OCI-LY1 (cell line): ENCODE measurements at regions not wholly inside any gene's neighbourhood (a gene's known extent, or its start where the extent isn't known, plus 50 kb on each side); places are given as distances from the start of the nearest gene placed in this dataset.

ENCODE experiments used
- H2AFZ ChIP-seq: fragments of 200-600 bp; sonication (generic), shearing (Covaris generic); 2 replicates; pipeline ENCODE4 v1.6.0; 2014; ENCODE audit warnings: antibody characterized with exemption, mild to moderate bottlenecking, low read length
- H3F3A ChIP-seq: fragments of 200-600 bp; sonication (generic), shearing (Covaris generic); 2 replicates; pipeline ENCODE4 v1.6.0; 2014; ENCODE audit warnings: mild to moderate bottlenecking, antibody characterized with exemption, low read length, moderate library complexity; ENCODE audit not compliant: insufficient read depth
- H3K27ac ChIP-seq: fragments of 200-600 bp; sonication (generic); 2 replicates; pipeline ENCODE4 v1.5.1; 2014; ENCODE audit warnings: low read length, mixed run types, mild to moderate bottlenecking, low read depth; ENCODE audit not compliant: poor library complexity, severe bottlenecking
- H3K27me3 ChIP-seq: fragments of 200-600 bp; sonication (generic); 2 replicates; pipeline ENCODE4 v1.6.0; 2014; ENCODE audit warnings: antibody characterized with exemption, mild to moderate bottlenecking, low read length, moderate library complexity; ENCODE audit not compliant: insufficient read depth
- H3K36me3 ChIP-seq: fragments of 200-600 bp; sonication (generic); 2 replicates; pipeline ENCODE4 v1.6.1; 2014; ENCODE audit warnings: mild to moderate bottlenecking, antibody characterized with exemption, low read length, moderate library complexity, mixed read lengths; ENCODE audit not compliant: insufficient read depth
- H3K4me1 ChIP-seq: fragments of 200-600 bp; sonication (generic); 2 replicates; pipeline ENCODE4 v1.5.1; 2014; ENCODE audit warnings: mild to moderate bottlenecking, low read length, moderate library complexity; ENCODE audit not compliant: insufficient read depth, severe bottlenecking
- H3K4me2 ChIP-seq: fragments of 200-600 bp; sonication (generic), shearing (Covaris generic); 2 replicates; pipeline ENCODE4 v1.6.1; 2014; ENCODE audit warnings: low read length
- H3K4me3 ChIP-seq: fragments of 200-600 bp; sonication (generic); 2 replicates; pipeline ENCODE4 v1.5.1; 2014; ENCODE audit warnings: low read length, low read depth, mild to moderate bottlenecking, mixed read lengths; ENCODE audit not compliant: poor library complexity, severe bottlenecking
- H3K79me2 ChIP-seq: fragments of 200-600 bp; shearing (Covaris generic); 2 replicates; pipeline ENCODE4 v1.6.1; 2016; ENCODE audit warnings: mixed run types, low read length, mixed read lengths; ENCODE audit not compliant: insufficient read depth
- H3K9ac ChIP-seq: fragments of 200-600 bp; sonication (generic), shearing (Covaris generic); 2 replicates; pipeline ENCODE4 v1.6.1; 2014; ENCODE audit warnings: mild to moderate bottlenecking, low read length, mixed read lengths
- H3K9me2 ChIP-seq: fragments of 200-600 bp; sonication (generic), shearing (Covaris generic); 2 replicates; pipeline ENCODE4 v1.6.1; 2014; ENCODE audit warnings: low read depth, mild to moderate bottlenecking, low read length, mixed read lengths
- H3K9me3 ChIP-seq: fragments of 200-600 bp; shearing (Covaris generic); 2 replicates; pipeline ENCODE4 v1.6.1; 2014; ENCODE audit warnings: low read length, mixed read lengths
- H4K20me1 ChIP-seq: fragments of 200-600 bp; sonication (generic), shearing (Covaris generic); 2 replicates; pipeline ENCODE4 v1.6.0; 2016; ENCODE audit warnings: mild to moderate bottlenecking, low read length; ENCODE audit not compliant: insufficient read depth
- CTCF ChIP-seq: fragments of 200-600 bp; sonication (generic), shearing (Covaris generic); IDR thresholded peaks from 2 replicates; pipeline ENCODE4 v1.5.1; 2017; ENCODE audit warnings: mild to moderate bottlenecking, antibody characterized with exemption, low read length, moderate library complexity, mixed read lengths
- EZH2 ChIP-seq: fragments of 200-600 bp; sonication (generic), shearing (Covaris generic); IDR thresholded peaks from 2 replicates; pipeline ENCODE4 v1.8.0; 2017; ENCODE audit warnings: borderline replicate concordance, mixed run types, mild to moderate bottlenecking, antibody characterized with exemption, low read length, moderate library complexity, mixed read lengths

DNA sequence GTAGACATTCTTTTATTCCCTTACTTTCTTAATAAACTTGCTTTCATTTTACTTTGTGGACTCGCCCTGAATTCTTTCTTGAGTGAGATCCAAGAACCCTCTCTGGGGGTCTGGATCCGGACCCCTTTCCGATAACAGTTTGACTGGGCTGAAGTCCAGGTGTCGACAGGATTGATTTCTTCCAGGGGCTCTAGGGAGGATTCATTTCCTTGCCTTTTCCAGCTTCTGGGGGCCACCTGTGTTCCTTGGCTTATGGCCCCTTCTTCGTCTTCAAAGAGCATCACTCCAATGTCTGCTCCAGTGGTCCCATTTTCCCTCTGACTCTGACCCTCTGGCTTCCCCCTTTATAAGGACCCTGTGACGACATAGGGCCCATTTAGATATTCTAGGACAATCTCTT lies 67.5 kb downstream of the COPS8 start:
- H3K27ac ChIP-seq: no peak overlapping the region

DNA sequence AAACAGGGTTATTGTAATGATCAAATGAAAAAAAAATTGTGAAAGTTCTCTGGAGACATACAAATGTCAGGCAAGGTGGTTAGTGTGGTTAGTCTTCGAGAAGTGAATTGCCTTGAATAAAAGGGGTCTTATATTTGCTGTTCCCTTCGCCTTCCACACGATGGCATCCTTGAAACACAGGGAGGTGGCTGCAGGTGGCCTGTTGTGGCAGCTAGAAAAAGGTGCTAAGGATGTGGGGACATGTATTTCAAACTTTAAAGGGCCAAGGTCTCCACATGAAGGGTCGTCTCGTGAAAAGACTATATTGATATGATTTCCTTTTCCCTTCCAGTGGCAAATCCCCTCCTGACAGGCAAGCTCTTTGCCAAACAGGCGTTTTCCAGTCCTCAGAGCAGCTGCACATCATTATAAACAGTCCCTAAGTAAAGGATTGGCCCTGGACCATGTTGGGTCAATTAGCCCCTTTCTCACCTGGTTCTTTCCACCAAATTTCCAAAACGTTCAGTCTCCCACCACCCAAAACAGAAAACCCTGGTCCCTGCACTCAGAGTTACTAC lies 68.5 kb downstream of the COPS8 start:
- Histone ChIP-seq H3K79me2 (no peaks in the 10 kb centered on the region), H4K20me1 (no peaks in the 10 kb centered on the region), H3K9me2 (no peaks in the 10 kb centered on the region), H3K9me3 (no peaks in the 10 kb centered on the region), H3K9ac (no peak overlapping the region), H3K4me2 (no peak overlapping the region), H3K4me3 (no peak overlapping the region), H3K4me1 (no peaks in the 10 kb centered on the region), H3K36me3 (no peaks in the 10 kb centered on the region), H3K27ac (no peak overlapping the region), H3F3A (no peaks in the 10 kb centered on the region), H3K27me3 (no peaks in the 10 kb centered on the region), H2AFZ (no peak overlapping the region)
- peak; percentile 87 for TF ChIP-seq CTCF
- TF ChIP-seq EZH2: no peak

More for the DNA sequence above, 67.5 kb downstream of the COPS8 start:
- Histone ChIP-seq H3K9me2 (no peaks in the 10 kb centered on the region), H3K4me1 (no peaks in the 10 kb centered on the region), H3K4me2 (no peak overlapping the region), H3K9ac (no peak overlapping the region), H3K4me3 (no peak overlapping the region), H3F3A (no peaks in the 10 kb centered on the region), H4K20me1 (no peaks in the 10 kb centered on the region), H3K79me2 (no peaks in the 10 kb centered on the region), H3K27me3 (no peaks in the 10 kb centered on the region; the same call in 1 of the 2 replicates), H3K36me3 (no peaks in the 10 kb centered on the region), H3K9me3 (no peaks in the 10 kb centered on the region), H2AFZ (no peak overlapping the region)
- no peak for TF ChIP-seq EZH2

DNA sequence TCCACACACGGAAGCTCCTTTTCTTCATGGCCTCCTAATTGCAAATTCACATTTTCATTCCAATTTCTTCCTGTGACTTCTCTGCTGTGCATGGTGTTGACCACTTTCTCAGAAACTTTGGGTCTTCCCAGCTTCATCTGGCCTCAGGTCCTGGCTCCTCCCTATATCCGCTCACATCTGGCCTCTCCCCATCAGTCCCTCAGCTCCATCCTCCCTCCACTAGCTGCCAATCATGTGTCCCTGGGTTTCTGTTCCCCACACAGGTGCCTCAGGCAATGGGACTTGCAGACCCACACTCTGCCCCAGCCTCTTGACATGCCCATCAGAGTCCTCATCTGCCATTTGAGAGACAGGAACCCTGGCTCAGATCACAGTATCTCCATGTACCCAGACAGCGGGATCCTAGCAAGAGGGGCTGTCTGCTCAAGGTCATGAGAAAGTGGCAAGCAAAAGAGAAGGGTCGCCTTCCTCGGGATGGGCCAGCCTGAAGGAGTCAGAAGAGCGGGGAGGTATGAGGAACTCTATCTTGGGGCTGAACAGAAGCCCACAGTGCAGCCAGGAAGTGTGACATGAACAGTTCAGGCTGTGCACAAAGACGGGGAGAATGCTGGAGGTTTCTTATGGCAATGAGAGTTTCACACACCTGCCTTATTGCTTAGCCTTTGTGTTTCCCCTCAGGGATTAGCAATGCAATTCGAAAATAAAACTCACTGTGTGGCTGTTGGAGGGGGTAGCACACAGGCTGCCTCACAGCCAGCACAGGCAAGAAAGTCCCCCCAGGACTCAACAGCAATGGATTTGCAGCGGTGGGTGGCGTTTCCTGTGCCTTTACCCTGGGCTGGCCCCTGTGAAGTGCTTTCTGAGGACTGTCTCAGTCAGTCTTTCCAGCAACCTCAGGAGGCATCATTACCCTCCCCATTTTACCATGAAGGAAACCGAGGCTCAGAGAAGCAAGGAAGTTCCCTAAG lies 69.5 kb downstream of the COPS8 start:
- TF ChIP-seq EZH2: no peak
- no peak for TF ChIP-seq CTCF
- Histone ChIP-seq H2AFZ (no peak overlapping the region), H3K27ac (no peak overlapping the region)

More for the DNA sequence above, 69.5 kb downstream of the COPS8 start:
- Histone ChIP-seq H3K9ac (no peak overlapping the region), H3K9me2 (no peaks in the 10 kb centered on the region), H3K79me2 (no peaks in the 10 kb centered on the region), H3K4me3 (no peak overlapping the region), H3K9me3 (no peaks in the 10 kb centered on the region), H3K27me3 (no peaks in the 10 kb centered on the region), H4K20me1 (no peaks in the 10 kb centered on the region), H3K4me2 (no peak overlapping the region), H3K4me1 (no peaks in the 10 kb centered on the region), H3K36me3 (no peaks in the 10 kb centered on the region), H3F3A (no peaks in the 10 kb centered on the region)
